OCI-LY1 (cell line): ENCODE measurements at regions not wholly inside any gene's neighbourhood (a gene's known extent, or its start where the extent isn't known, plus 50 kb on each side); places are given as distances from the start of the nearest gene placed in this dataset.

Source experiments
- EZH2 ChIP-seq: fragments of 200-600 bp; sonication (generic), shearing (Covaris generic); IDR thresholded peaks from 2 replicates; pipeline ENCODE4 v1.8.0; 2017; ENCODE audit warnings: borderline replicate concordance, mixed run types, mild to moderate bottlenecking, antibody characterized with exemption, low read length, moderate library complexity, mixed read lengths
- TF ChIP-seq, protein P1 (sequence below): fragments of 200-600 bp; sonication (generic), shearing (Covaris generic); IDR thresholded peaks from 2 replicates; pipeline ENCODE4 v1.5.1; 2017; ENCODE audit warnings: mild to moderate bottlenecking, antibody characterized with exemption, low read length, moderate library complexity, mixed read lengths

DNA sequence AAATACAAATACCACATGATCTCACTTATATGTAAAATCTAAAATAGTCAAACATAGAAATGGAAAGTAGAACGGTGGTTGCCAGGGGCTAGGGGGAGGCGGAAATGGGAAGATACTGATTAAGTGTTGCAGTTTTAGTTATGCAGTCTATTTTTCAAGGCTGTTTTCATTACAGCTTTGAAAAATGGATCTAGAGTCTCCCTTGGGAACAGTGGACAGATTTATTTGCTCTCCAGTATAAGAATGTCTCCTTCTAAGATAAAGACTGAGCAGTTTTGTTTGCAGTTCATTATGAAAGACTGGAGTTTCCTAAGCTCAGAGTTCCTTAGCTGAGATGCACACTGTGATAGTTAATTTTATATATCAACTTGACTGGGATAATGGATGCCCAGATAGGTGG lies 202.5 kb downstream of the KLHL28 start:
- TF ChIP-seq, protein P1, sequence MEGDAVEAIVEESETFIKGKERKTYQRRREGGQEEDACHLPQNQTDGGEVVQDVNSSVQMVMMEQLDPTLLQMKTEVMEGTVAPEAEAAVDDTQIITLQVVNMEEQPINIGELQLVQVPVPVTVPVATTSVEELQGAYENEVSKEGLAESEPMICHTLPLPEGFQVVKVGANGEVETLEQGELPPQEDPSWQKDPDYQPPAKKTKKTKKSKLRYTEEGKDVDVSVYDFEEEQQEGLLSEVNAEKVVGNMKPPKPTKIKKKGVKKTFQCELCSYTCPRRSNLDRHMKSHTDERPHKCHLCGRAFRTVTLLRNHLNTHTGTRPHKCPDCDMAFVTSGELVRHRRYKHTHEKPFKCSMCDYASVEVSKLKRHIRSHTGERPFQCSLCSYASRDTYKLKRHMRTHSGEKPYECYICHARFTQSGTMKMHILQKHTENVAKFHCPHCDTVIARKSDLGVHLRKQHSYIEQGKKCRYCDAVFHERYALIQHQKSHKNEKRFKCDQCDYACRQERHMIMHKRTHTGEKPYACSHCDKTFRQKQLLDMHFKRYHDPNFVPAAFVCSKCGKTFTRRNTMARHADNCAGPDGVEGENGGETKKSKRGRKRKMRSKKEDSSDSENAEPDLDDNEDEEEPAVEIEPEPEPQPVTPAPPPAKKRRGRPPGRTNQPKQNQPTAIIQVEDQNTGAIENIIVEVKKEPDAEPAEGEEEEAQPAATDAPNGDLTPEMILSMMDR: no peak
- no peak for TF ChIP-seq EZH2
